Tibial artery (tissue), 4 donors: ENCODE measurements at regions not wholly inside any gene's neighbourhood (a gene's known extent, or its start where the extent isn't known, plus 50 kb on each side); places are given as distances from the start of the nearest gene placed in this dataset.

ENCODE experiments used
- DNase-seq, 2 donors: peaks; one replicate each; pipeline ENCODE4 v3.0.0-alpha.2; 2019
- H3K27ac ChIP-seq, 2 donors: fragments of 200-600 bp; sonication (generic) in 1 of 2; 1 replicate in 1 of 2; 2 replicates in 1 of 2; pipeline ENCODE4 v1.5.1; 2018 to 2019; ENCODE audit warnings: mild to moderate bottlenecking in 1 of 2
- H3K27me3 ChIP-seq, 2 donors: fragments of 200-600 bp; sonication (generic) in 1 of 2; one replicate each; pipeline versions ENCODE4 v1.5.1 to v1.6.0; 2016 to 2019
- H3K36me3 ChIP-seq, 3 donors: fragments of 200-600 bp; sonication (generic) in 2 of 3; one replicate each; pipeline ENCODE4 v1.5.1; 2016 to 2019; ENCODE audit warnings: mild to moderate bottlenecking in 2 of 3
- H3K4me1 ChIP-seq, 4 donors: fragments of 200-600 bp; sonication (generic) in 2 of 4; 1 replicate in 3 of 4; 2 replicates in 1 of 4; pipeline ENCODE4 v1.5.1; 2016 to 2019
- H3K4me3 ChIP-seq, 2 donors: fragments of 200-600 bp; sonication (generic) in 1 of 2; 1 replicate in 1 of 2; 2 replicates in 1 of 2; pipeline ENCODE4 v1.5.1; 2018 to 2019; ENCODE audit warnings: mild to moderate bottlenecking in 2 of 2
- H3K9me3 ChIP-seq, 3 donors: fragments of 200-600 bp; sonication (generic) in 1 of 3; one replicate each; pipeline ENCODE4 v1.5.1; 2016 to 2019
- CTCF ChIP-seq, 2 experiments: fragments of 200-600 bp in 1 of 2; fragments of 450-650 bp in 1 of 2; IDR thresholded peaks; one replicate each; pipeline ENCODE4 v1.5.1; 2017 to 2019; ENCODE audit warnings: antibody characterized with exemption in 2 of 2, mild to moderate bottlenecking in 1 of 2, moderate library complexity in 1 of 2
- intact Hi-C: fragments of 100-400 bp; cut with DNase I; formaldehyde crosslinking; loops from one replicate; pipeline ENCODE4 v1.15.0; 2023; ENCODE audit warnings: low total_unique reads

DNA sequence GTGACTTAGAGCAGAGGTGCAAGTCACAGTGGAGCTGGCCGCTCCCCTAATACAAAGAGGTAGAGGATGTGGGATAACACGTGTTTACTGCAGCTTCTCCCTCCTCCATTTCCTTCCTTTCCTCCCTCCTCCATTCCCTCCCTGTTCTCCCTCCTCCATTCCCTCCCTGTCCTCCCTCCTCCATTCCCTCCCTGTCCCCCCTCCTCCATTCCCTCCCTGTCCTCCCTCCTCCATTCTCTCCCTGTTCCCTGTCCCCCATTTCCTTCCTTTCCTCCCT is 124.0 kb downstream of the CRYAA start:
- no peak overlapping the region for H3K4me3 ChIP-seq
- intact Hi-C loops = no loop called here
- H3K27ac ChIP-seq = no peak overlapping the region
- H3K27me3 ChIP-seq = peaks cover 0 to 15% of the 10 kb centered on the region in 2 donors
- peaks cover 0 to 12% (median 10%) of the 10 kb centered on the region in 3 donors for H3K9me3 ChIP-seq
- no peaks in the 10 kb centered on the region for H3K4me1 ChIP-seq
- DNase-seq = no peak
- TF ChIP-seq CTCF (IDR thresholded peaks at IDR 0.05) = no peak
- no peaks in the 10 kb centered on the region for H3K36me3 ChIP-seq

DNA sequence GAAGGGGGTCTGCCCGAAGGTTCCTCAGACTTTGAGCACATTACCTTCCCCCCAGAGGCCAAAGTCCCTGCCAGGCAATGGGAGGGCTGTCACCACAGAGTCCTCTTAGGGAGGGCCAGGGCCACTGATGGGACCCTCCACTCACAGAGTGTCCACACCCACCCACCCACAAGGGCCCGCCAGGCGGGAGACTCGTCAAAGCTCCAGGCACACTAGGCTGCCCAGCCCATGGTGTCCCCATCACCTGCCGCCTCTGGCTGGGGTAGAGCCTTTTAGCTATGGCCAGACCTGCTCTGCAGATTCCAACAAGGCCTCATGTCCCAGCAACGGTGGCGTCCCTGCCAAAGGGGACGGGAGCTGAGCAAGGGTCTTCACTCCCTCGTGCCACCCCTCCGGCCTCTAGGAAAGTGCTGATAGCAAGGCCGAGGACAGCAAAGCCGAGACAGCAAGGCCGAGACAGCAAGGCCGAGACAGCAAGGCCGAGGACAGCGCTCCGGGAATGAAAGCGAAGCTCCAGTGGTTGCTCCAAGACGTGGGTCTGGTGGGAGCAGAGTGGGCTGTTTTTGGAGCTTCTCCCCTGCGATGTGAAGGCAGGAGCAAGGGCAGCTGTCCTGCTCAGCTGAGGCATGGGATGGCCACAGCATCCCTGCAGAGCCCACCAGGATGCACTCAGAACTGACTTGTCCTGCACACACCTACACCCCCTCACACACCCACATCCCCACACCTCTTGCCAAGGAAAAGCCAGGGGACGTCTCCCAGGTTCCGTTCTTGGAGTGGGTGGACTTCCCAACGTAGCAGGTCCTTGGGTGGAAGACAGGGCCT is 123.4 kb downstream of the CRYAA start:
- TF ChIP-seq CTCF (IDR thresholded peaks at IDR 0.05) = no peak
- Histone ChIP-seq H3K36me3 (no peaks in the 10 kb centered on the region), H3K4me3 (no peak overlapping the region), H3K27ac (no peak overlapping the region), H3K9me3 (peaks cover 0 to 12% (median 10%) of the 10 kb centered on the region in 3 donors), H3K27me3 (peaks cover 0 to 15% of the 10 kb centered on the region in 2 donors), H3K4me1 (no peaks in the 10 kb centered on the region)
- intact Hi-C loops = no loop called here
- no peak for DNase-seq

DNA sequence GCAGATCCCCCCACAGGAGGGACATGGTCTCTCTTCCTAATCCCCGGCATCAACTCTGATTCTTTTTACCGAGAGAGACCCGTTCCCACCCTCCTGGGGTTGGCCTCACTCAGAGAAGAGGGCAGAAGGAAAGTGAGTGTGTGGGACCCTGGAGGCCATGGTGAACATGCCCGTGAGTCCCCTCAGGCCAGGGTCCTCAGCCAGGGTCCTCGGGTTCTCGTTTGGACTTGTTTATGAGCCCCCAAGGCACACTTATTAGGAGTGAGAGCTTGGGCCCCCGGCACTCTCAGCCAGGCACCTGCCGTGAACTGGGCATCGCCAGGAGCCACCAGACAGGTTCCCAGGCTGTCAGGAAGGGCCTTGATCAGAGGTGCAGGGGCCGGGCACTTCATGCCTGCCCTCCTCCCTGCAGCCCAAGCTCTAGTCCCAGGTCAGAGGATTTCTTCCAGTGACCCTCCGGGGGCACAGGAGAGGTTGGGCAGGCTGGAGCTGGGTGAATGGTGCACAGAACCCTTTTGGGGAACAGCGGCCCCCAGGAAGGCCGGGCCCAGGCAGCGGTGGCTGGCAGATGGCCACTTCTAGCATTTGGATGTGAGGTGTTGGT is 122.6 kb downstream of the CRYAA start:
- no peak overlapping the region for H3K4me3 ChIP-seq
- H3K9me3 ChIP-seq = peaks cover 0 to 12% (median 10%) of the 10 kb centered on the region in 3 donors
- no peak for TF ChIP-seq CTCF (IDR thresholded peaks at IDR 0.05)
- intact Hi-C loops = no loop called here
- DNase-seq = no peak
- H3K36me3 ChIP-seq = no peaks in the 10 kb centered on the region
- H3K27ac ChIP-seq = no peak overlapping the region
- H3K4me1 ChIP-seq = no peaks in the 10 kb centered on the region
- H3K27me3 ChIP-seq = peaks cover 0 to 15% of the 10 kb centered on the region in 2 donors

DNA sequence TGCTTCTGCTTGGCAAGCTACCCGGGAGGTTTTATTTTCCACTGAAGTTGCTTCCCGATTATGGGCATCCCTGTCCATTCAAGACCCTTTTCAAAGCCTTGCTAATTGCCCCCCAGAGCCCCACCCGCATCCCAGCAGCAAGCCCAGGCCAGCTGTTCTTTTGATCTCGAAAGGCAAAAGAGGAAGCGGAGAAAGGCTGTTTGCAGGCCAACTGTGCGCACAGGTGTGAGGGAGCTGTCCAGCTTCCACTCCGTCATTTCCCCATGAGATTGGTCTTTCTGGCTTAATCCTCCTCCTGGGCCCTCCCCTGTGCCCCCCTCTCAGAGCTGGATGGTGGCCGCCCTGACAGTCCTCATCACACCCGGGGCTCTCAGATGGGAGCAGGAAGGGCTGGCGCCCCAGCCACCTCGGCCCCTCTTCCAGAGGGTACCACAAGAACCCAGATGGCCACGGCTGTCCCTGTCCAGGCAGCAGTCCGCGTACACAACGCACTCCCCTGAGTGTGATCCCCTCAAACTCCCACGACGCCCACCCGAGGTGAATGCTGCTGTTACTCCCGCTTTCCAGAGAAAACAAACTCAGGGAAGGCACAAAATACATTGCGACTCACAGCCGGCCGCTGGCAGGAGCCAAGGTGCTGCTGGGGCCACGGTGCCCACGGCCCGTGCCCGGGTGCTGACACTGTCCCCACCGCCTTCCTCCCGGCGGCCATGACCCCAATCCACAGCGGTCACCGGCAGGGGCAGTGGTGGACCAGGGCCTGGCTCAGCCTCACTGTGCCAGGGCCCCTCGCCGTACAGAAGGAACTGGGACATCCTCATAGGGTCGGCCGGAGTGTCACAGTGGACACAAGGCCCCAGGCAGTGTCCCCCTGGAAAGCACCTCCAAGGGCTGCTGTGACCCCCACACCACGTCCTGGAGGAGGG is 121.9 kb downstream of the CRYAA start:
- TF ChIP-seq CTCF (IDR thresholded peaks at IDR 0.05) = no peak
- no peak overlapping the region for H3K4me3 ChIP-seq
- peaks cover 0 to 15% of the 10 kb centered on the region in 2 donors for H3K27me3 ChIP-seq
- no peak for DNase-seq
- no peak overlapping the region for H3K27ac ChIP-seq
- H3K4me1 ChIP-seq = no peaks in the 10 kb centered on the region
- peaks cover 0 to 12% (median 7%) of the 10 kb centered on the region in 3 donors for H3K9me3 ChIP-seq
- H3K36me3 ChIP-seq = no peaks in the 10 kb centered on the region
- intact Hi-C loops = no loop called here

- Histone ChIP-seq H3K36me3 (no peaks in the 10 kb centered on the region), H3K4me3 (no peak overlapping the region), H3K27me3 (peaks cover 0 to 15% of the 10 kb centered on the region in 2 donors), H3K4me1 (no peaks in the 10 kb centered on the region), H3K27ac (no peak overlapping the region), H3K9me3 (peaks cover 0 to 12% (median 0%) of the 10 kb centered on the region in 3 donors)
- no peak for TF ChIP-seq CTCF (IDR thresholded peaks at IDR 0.05)
- intact Hi-C loops = no loop called here
- DNase-seq = no peak
Measured at GRCh38 chr21:43289966-43290365, 121.2 kb downstream of the CRYAA start.
